IMR-90 (cell line): ENCODE measurements at regions not wholly inside any gene's neighbourhood (a gene's known extent, or its start where the extent isn't known, plus 50 kb on each side); places are given as distances from the start of the nearest gene placed in this dataset.

Source experiments
- ATAC-seq: fragments of 200-7000 bp; cut with Tn5 transposase; 2 replicates; pipeline ENCODE4 v1.9.1; 2020; ENCODE audit warnings: low read depth, mild to moderate bottlenecking, moderate library complexity
- BruUV-seq: library from RNA; stranded (reverse); fragments of 400-500 nt; replicated peaks from 2 replicates; lab custom pipeline; 2021; lab: Mats Ljungman, UMichigan
- CTCF ChIA-PET: fragments of 300-600 bp; formaldehyde crosslinking; extraction: SDS; loops from one replicate; lab custom pipeline; 2021; ENCODE audit warnings: antibody characterized with exemption; lab: Yijun Ruan, JAX
- POLR2A ChIA-PET: fragments of 300-600 bp; sonication (Branson Sonifier 250); formaldehyde crosslinking; loops from one replicate; lab custom pipeline; 2022; ENCODE audit warnings: antibody characterized with exemption; ENCODE audit not compliant: unreplicated experiment; lab: Charles Lee
- DNase-seq: peaks from one replicate; pipeline ENCODE4 v3.0.0; 2013
- H2AFZ ChIP-seq: replicated peaks from 2 replicates; pipeline ENCODE3; 2013; ENCODE audit warnings: low read length, mild to moderate bottlenecking; ENCODE audit not compliant: poor library complexity
- H2AK5ac ChIP-seq: 2 replicates; pipeline ENCODE4 v1.6.1; 2013; ENCODE audit warnings: low read depth, low read length, inconsistent platforms
- H2AK9ac ChIP-seq: replicated peaks from 2 replicates; pipeline ENCODE3; 2013; ENCODE audit warnings: mild to moderate bottlenecking, low read depth, low read length, moderate library complexity; ENCODE audit not compliant: poor library complexity
- H2BK120ac ChIP-seq: 2 replicates; pipeline ENCODE4 v1.6.1; 2013; ENCODE audit warnings: low read depth, low read length, inconsistent platforms
- H2BK15ac ChIP-seq: 3 replicates; pipeline ENCODE4 v1.6.1; 2013; ENCODE audit warnings: low read depth, low read length, inconsistent platforms
- H2BK20ac ChIP-seq: 2 replicates; pipeline ENCODE4 v1.6.1; 2013; ENCODE audit warnings: low read depth, mild to moderate bottlenecking, inconsistent platforms, low read length, moderate library complexity
- H2BK5ac ChIP-seq: 2 replicates; pipeline ENCODE4 v1.6.1; 2013; ENCODE audit warnings: mild to moderate bottlenecking, low read depth, low read length, inconsistent platforms; ENCODE audit not compliant: poor library complexity, severe bottlenecking
- H3K14ac ChIP-seq: replicated peaks from 2 replicates; pipeline ENCODE4 v1.6.1; 2013; ENCODE audit warnings: low read depth, low read length, inconsistent platforms
- H3K18ac ChIP-seq: 2 replicates; pipeline ENCODE4 v1.6.1; 2013; ENCODE audit warnings: low read depth, low read length, control low read depth
- H3K23ac ChIP-seq: 2 replicates; pipeline ENCODE4 v1.6.1; 2013; ENCODE audit warnings: low read depth, low read length, inconsistent platforms
- H3K27ac ChIP-seq: 2 replicates; pipeline ENCODE4 v1.5.1; 2013; ENCODE audit warnings: mild to moderate bottlenecking, control low read depth, low read length; ENCODE audit not compliant: insufficient read depth
- H3K27me3 ChIP-seq: 2 replicates; pipeline ENCODE4 v1.6.1; 2013; ENCODE audit warnings: low read length; ENCODE audit not compliant: control insufficient read depth, insufficient read depth
- H3K36me3 ChIP-seq: 2 replicates; pipeline ENCODE4 v1.6.1; 2013; ENCODE audit warnings: low read length, mixed read lengths; ENCODE audit not compliant: control insufficient read depth, insufficient read depth
- H3K4ac ChIP-seq: 2 replicates; pipeline ENCODE4 v1.6.1; 2013; ENCODE audit warnings: low read depth, low read length, inconsistent platforms
- H3K4me1 ChIP-seq: 2 replicates; pipeline ENCODE4 v1.6.1; 2013; ENCODE audit warnings: low read length, mixed read lengths; ENCODE audit not compliant: control insufficient read depth, insufficient read depth
- H3K4me2 ChIP-seq: 2 replicates; pipeline ENCODE4 v1.6.1; 2013; ENCODE audit warnings: low read depth, mild to moderate bottlenecking, control low read depth, low read length, moderate library complexity
- H3K4me3 ChIP-seq: 2 replicates; pipeline ENCODE4 v1.5.1; 2013; ENCODE audit warnings: low read depth, mild to moderate bottlenecking, control low read depth, low read length, moderate library complexity; ENCODE audit not compliant: insufficient read depth
- H3K56ac ChIP-seq: 2 replicates; pipeline ENCODE4 v1.6.1; 2013; ENCODE audit warnings: low read length, inconsistent platforms; ENCODE audit not compliant: insufficient read depth; ENCODE audit errors: extremely low read depth
- H3K79me1 ChIP-seq, 2 experiments: 2 replicates each; pipeline ENCODE4 v1.6.1; 2013; ENCODE audit warnings: low read length in 2 of 2, inconsistent platforms in 1 of 2, low read depth in 1 of 2
- H3K9ac ChIP-seq: 2 replicates; pipeline ENCODE4 v1.6.1; 2013; ENCODE audit warnings: low read depth, low read length, control low read depth
- H3K9me1 ChIP-seq: 2 replicates; pipeline ENCODE4 v1.6.1; 2013; ENCODE audit warnings: low read length, inconsistent platforms; ENCODE audit not compliant: insufficient read depth
- H3K9me3 ChIP-seq: 2 replicates; pipeline ENCODE4 v1.6.1; 2013; ENCODE audit warnings: low read length; ENCODE audit not compliant: control insufficient read depth, insufficient read depth
- H4K20me1 ChIP-seq: 2 replicates; pipeline ENCODE4 v1.6.1; 2013; ENCODE audit warnings: low read length, inconsistent platforms; ENCODE audit not compliant: insufficient read depth
- H4K5ac ChIP-seq: 2 replicates; pipeline ENCODE4 v1.6.1; 2013; ENCODE audit warnings: mild to moderate bottlenecking, low read depth, low read length, control low read depth
- H4K8ac ChIP-seq, 2 experiments: 2 replicates each; pipeline ENCODE4 v1.6.1; 2013; ENCODE audit warnings: low read depth in 2 of 2, low read length in 2 of 2, control low read depth in 1 of 2, inconsistent platforms in 1 of 2
- H4K91ac ChIP-seq: 2 replicates; pipeline ENCODE4 v1.6.1; 2013; ENCODE audit warnings: low read depth, low read length, inconsistent platforms; ENCODE audit not compliant: insufficient read depth
- CEBPB ChIP-seq: IDR thresholded peaks from 2 replicates; pipeline ENCODE4 v1.6.1; 2012; ENCODE audit warnings: low read depth, low read length, improper control_type of control experiment
- CTCF ChIP-seq: conservative IDR thresholded peaks from 2 replicates; pipeline ENCODE4 v1.5.1; 2012; ENCODE audit warnings: mild to moderate bottlenecking, low read depth, low read length, improper control_type of control experiment
- FOS ChIP-seq: fragments of 150-350 bp; IDR thresholded peaks from 2 replicates; pipeline ENCODE4 v1.6.1; 2016; ENCODE audit warnings: low read depth, low read length
- MAFK ChIP-seq: IDR thresholded peaks from 2 replicates; pipeline ENCODE4 v1.6.1; 2012; ENCODE audit warnings: low read depth, low read length, improper control_type of control experiment
- NFE2L2 ChIP-seq: fragments of 150-350 bp; IDR thresholded peaks from 2 replicates; pipeline ENCODE4 v1.6.1; 2016; ENCODE audit warnings: low read depth, mild to moderate bottlenecking, low read length
- POLR2A ChIP-seq: IDR thresholded peaks from 2 replicates; pipeline ENCODE4 v1.6.1; 2012; ENCODE audit warnings: mild to moderate bottlenecking, low read depth, low read length
- RAD21 ChIP-seq: IDR thresholded peaks from 2 replicates; pipeline ENCODE4 v1.6.1; 2012; ENCODE audit warnings: low read length, improper control_type of control experiment
- RCOR1 ChIP-seq: IDR thresholded peaks from 2 replicates; pipeline ENCODE4 v1.6.1; 2012; ENCODE audit warnings: mild to moderate bottlenecking, low read length, improper control_type of control experiment; ENCODE audit not compliant: insufficient replicate concordance
- USF2 ChIP-seq: fragments of 150-350 bp; IDR thresholded peaks from 2 replicates; pipeline ENCODE4 v1.6.1; 2017; ENCODE audit warnings: mild to moderate bottlenecking, antibody characterized with exemption, low read length, low read depth
- WGBS, 2 experiments: methylation state at CpG; one replicate each; pipeline versions ENCODE4 v1.1.5 to v1.1.7; 2013; ENCODE audit warnings: missing lambda C conversion rate in 2 of 2; ENCODE audit not compliant: insufficient read length in 1 of 2; ENCODE audit errors: extremely low coverage in 2 of 2; 5-methylcytosine and 5-hydroxymethylcytosine counted together
- dilution Hi-C: fragments of 300-500 bp; cut with HindIII; formaldehyde crosslinking; loops from one replicate; pipeline ENCODE4 v1.14.3; 2018; ENCODE audit warnings: low sequenced_read_pairs; ENCODE audit not compliant: unreplicated experiment
- in situ Hi-C: fragments of 300-500 bp; cut with MboI; formaldehyde crosslinking; loops from 3 replicates; pipeline ENCODE4 v1.14.3; 2019; ENCODE audit warnings: low sequenced_read_pairs, inconsistent platforms, mixed read lengths
- intact Hi-C: fragments of 100-400 bp; cut with micrococcal nuclease; formaldehyde crosslinking; loops from 2 replicates; pipeline ENCODE4 v1.10.0; 2022

GRCh38 chr6:63392092-63392724, 72.4 kb upstream of the LGSN start:
- H3K9me1 ChIP-seq, result no peaks in the 10 kb centered on the region
- no peak overlapping the region for H3K14ac ChIP-seq
- no peak for ATAC-seq
- H3K9ac ChIP-seq, result no peak overlapping the region
- BruUV-seq, result no TSS peak
- H4K5ac ChIP-seq, result no peak overlapping the region
- CTCF ChIA-PET, result no interaction called here
- in situ Hi-C loops (no loop called here), dilution Hi-C loops (no loop called here), intact Hi-C loops (no loop called here)
- no peak overlapping the region for H2AK5ac ChIP-seq
- DNase-seq, result no peak
- no peak overlapping the region for H2AFZ ChIP-seq
- H2BK20ac ChIP-seq, result no peak overlapping the region
- no peaks in the 10 kb centered on the region for H3K27me3 ChIP-seq
- no peak overlapping the region for H4K8ac ChIP-seq
- H3K27ac ChIP-seq, result no peak overlapping the region
- no peaks in the 10 kb centered on the region for H4K20me1 ChIP-seq
- no peaks in the 10 kb centered on the region for H3K36me3 ChIP-seq
- no peak overlapping the region for H2BK15ac ChIP-seq
- POLR2A ChIA-PET, result no interaction called here
- no peak overlapping the region for H3K56ac ChIP-seq
- no peaks in the 10 kb centered on the region for H3K4me1 ChIP-seq
- WGBS, 2 experiments, result 80% methylated on average over 1 of the region's 6 CpGs; no CpG with 5 or more reads in 1 of the 2 experiments
- no peak overlapping the region for H4K91ac ChIP-seq
- no peak overlapping the region for H3K4me3 ChIP-seq
- H3K4me2 ChIP-seq, result no peak overlapping the region
- H2BK5ac ChIP-seq, result no peak overlapping the region
- no peak overlapping the region for H3K23ac ChIP-seq
- H2AK9ac ChIP-seq, result no peak overlapping the region
- no peaks in the 10 kb centered on the region for H3K9me3 ChIP-seq
- TF ChIP-seq CEBPB (no peak), POLR2A (no peak), CTCF (no peak), NFE2L2 (no peak), FOS (no peak), USF2 (no peak), RAD21 (no peak), RCOR1 (no peak), MAFK (no peak)
- H3K79me1 ChIP-seq, result no peaks in the 10 kb centered on the region
- no peak overlapping the region for H3K4ac ChIP-seq
- H2BK120ac ChIP-seq, result no peak overlapping the region
- no peak overlapping the region for H3K18ac ChIP-seq
